H9 (cell line): ENCODE measurements at regions not wholly inside any gene's neighbourhood (a gene's known extent, or its start where the extent isn't known, plus 50 kb on each side); places are given as distances from the start of the nearest gene placed in this dataset.

ENCODE experiments used
- DNase-seq: peaks from one replicate; pipeline ENCODE4 v3.0.0-alpha.2; 2017
- H2AFZ ChIP-seq: one replicate; pipeline ENCODE4 v1.6.1; 2013; ENCODE audit warnings: mild to moderate bottlenecking, low read length, control low read depth, moderate library complexity
- H2AK5ac ChIP-seq: 2 replicates; pipeline ENCODE4 v1.6.1; 2013; ENCODE audit warnings: low read length, control low read depth, mixed read lengths; ENCODE audit not compliant: insufficient read length
- H2BK120ac ChIP-seq: one replicate; pipeline ENCODE4 v1.6.1; 2013; ENCODE audit warnings: low read depth, mild to moderate bottlenecking, low read length, control low read depth, inconsistent platforms; ENCODE audit not compliant: poor library complexity, severe bottlenecking
- H2BK12ac ChIP-seq: 2 replicates; pipeline ENCODE4 v1.6.1; 2013; ENCODE audit warnings: low read length, control low read depth, mixed read lengths, low read depth; ENCODE audit not compliant: insufficient read length
- H2BK15ac ChIP-seq: 2 replicates; pipeline ENCODE4 v1.6.1; 2013; ENCODE audit warnings: low read depth, low read length, control low read depth
- H2BK20ac ChIP-seq: one replicate; pipeline ENCODE4 v1.6.1; 2013; ENCODE audit warnings: low read depth, mild to moderate bottlenecking, low read length, control low read depth, inconsistent platforms; ENCODE audit not compliant: poor library complexity, severe bottlenecking
- H2BK5ac ChIP-seq: 2 replicates; pipeline ENCODE4 v1.6.1; 2013; ENCODE audit warnings: low read length, control low read depth, mixed read lengths; ENCODE audit not compliant: insufficient read length
- H3K14ac ChIP-seq: 2 replicates; pipeline ENCODE4 v1.6.1; 2013; ENCODE audit warnings: low read length, control low read depth; ENCODE audit not compliant: insufficient read depth
- H3K18ac ChIP-seq: 2 replicates; pipeline ENCODE4 v1.6.1; 2013; ENCODE audit warnings: low read depth, mild to moderate bottlenecking, mixed read lengths, low read length, control low read depth; ENCODE audit not compliant: insufficient read length
- H3K23ac ChIP-seq: 2 replicates; pipeline ENCODE4 v1.6.1; 2013; ENCODE audit warnings: low read length, control low read depth, mixed read lengths, low read depth; ENCODE audit not compliant: insufficient read length
- H3K23me2 ChIP-seq: 2 replicates; pipeline ENCODE4 v1.6.1; 2013; ENCODE audit warnings: low read depth, mild to moderate bottlenecking, mixed read lengths, low read length, control low read depth; ENCODE audit not compliant: insufficient read length, poor library complexity, severe bottlenecking
- H3K27ac ChIP-seq: 2 replicates; pipeline ENCODE4 v1.5.1; 2013; ENCODE audit warnings: low read length, control low read depth, mixed read lengths, low read depth; ENCODE audit not compliant: insufficient read length
- H3K27me3 ChIP-seq: 2 replicates; pipeline ENCODE4 v1.6.1; 2013; ENCODE audit warnings: low read length, control low read depth, inconsistent platforms; ENCODE audit not compliant: insufficient read depth
- H3K4ac ChIP-seq: 2 replicates; pipeline ENCODE4 v1.6.1; 2013; ENCODE audit warnings: low read depth, mild to moderate bottlenecking, control low read depth, inconsistent platforms, low read length, moderate library complexity
- H3K4me1 ChIP-seq: 2 replicates; pipeline ENCODE4 v1.6.1; 2013; ENCODE audit warnings: low read length, control low read depth, inconsistent platforms; ENCODE audit not compliant: insufficient read depth
- H3K4me2 ChIP-seq: 2 replicates; pipeline ENCODE4 v1.6.1; 2013; ENCODE audit warnings: low read length, control low read depth, mixed read lengths; ENCODE audit not compliant: insufficient read length, insufficient read depth
- H3K56ac ChIP-seq: 2 replicates; pipeline ENCODE4 v1.6.1; 2013; ENCODE audit warnings: low read depth, mild to moderate bottlenecking, mixed read lengths, low read length, control low read depth; ENCODE audit not compliant: insufficient read length
- H3K79me1 ChIP-seq: 2 replicates; pipeline ENCODE4 v1.6.1; 2013; ENCODE audit warnings: low read depth, mild to moderate bottlenecking, moderate library complexity, low read length, control low read depth, inconsistent platforms; ENCODE audit not compliant: insufficient read depth, poor library complexity, severe bottlenecking
- H3K79me2 ChIP-seq: 2 replicates; pipeline ENCODE4 v1.6.1; 2013; ENCODE audit warnings: low read length, control low read depth, inconsistent platforms; ENCODE audit not compliant: insufficient read depth
- H3K9ac ChIP-seq: 2 replicates; pipeline ENCODE4 v1.6.1; 2013; ENCODE audit warnings: low read length, control low read depth, mixed read lengths; ENCODE audit not compliant: insufficient read length; ENCODE audit errors: extremely low read depth
- H3K9me3 ChIP-seq: one replicate; pipeline ENCODE4 v1.6.1; 2013; ENCODE audit warnings: low read depth, low read length, inconsistent platforms; ENCODE audit not compliant: control insufficient read depth
- H3T11ph ChIP-seq: one replicate; pipeline ENCODE4 v1.6.1; 2013; ENCODE audit warnings: mild to moderate bottlenecking, low read length, control low read depth, inconsistent platforms
- H4K20me1 ChIP-seq: one replicate; pipeline ENCODE4 v1.6.1; 2013; ENCODE audit not compliant: control insufficient read depth, insufficient read length, insufficient read depth
- H4K5ac ChIP-seq: 2 replicates; pipeline ENCODE4 v1.6.1; 2013; ENCODE audit warnings: low read depth, mild to moderate bottlenecking, mixed read lengths, low read length, control low read depth; ENCODE audit not compliant: insufficient read length
- H4K8ac ChIP-seq: replicated peaks from 2 replicates; pipeline ENCODE4 v1.6.1; 2013; ENCODE audit warnings: low read length, control low read depth, mixed read lengths, low read depth; ENCODE audit not compliant: insufficient read length
- H4K91ac ChIP-seq: 2 replicates; pipeline ENCODE4 v1.6.1; 2013; ENCODE audit warnings: low read depth, mild to moderate bottlenecking, moderate library complexity, mixed read lengths, low read length, control low read depth; ENCODE audit not compliant: insufficient read length
- H3K27ac Mint-ChIP-seq, 3 experiments: 2 replicates in 2 of 3; 3 replicates in 1 of 3; pipeline ENCODE4 v1.8.0; 2020 to 2021; ENCODE audit warnings: mixed read lengths in 3 of 3, mild to moderate bottlenecking in 1 of 3, moderate library complexity in 1 of 3
- H3K27me3 Mint-ChIP-seq: 2 replicates; pipeline ENCODE4 v1.8.0; 2021; ENCODE audit warnings: low read depth, mild to moderate bottlenecking, moderate library complexity, mixed read lengths
- H3K36me3 Mint-ChIP-seq, 3 experiments: 2 replicates in 2 of 3; 3 replicates in 1 of 3; pipeline ENCODE4 v1.8.0; 2020 to 2021; ENCODE audit warnings: low read depth in 3 of 3, mixed read lengths in 3 of 3; ENCODE audit not compliant: insufficient read depth in 1 of 3
- H3K4me1 Mint-ChIP-seq, 2 experiments: 2 replicates each; pipeline ENCODE4 v1.8.0; 2020; ENCODE audit warnings: mixed read lengths in 2 of 2
- H3K4me3 Mint-ChIP-seq, 2 experiments: 2 replicates in 1 of 2; 3 replicates in 1 of 2; pipeline ENCODE4 v1.8.0; 2020 to 2021; ENCODE audit warnings: mild to moderate bottlenecking in 2 of 2, mixed read lengths in 2 of 2, moderate library complexity in 1 of 2
- H3K9me3 Mint-ChIP-seq, 2 experiments: 2 replicates in 1 of 2; 3 replicates in 1 of 2; pipeline ENCODE4 v1.8.0; 2020; ENCODE audit warnings: mild to moderate bottlenecking in 2 of 2, mixed read lengths in 2 of 2, moderate library complexity in 1 of 2
- WGBS: extraction: QIAGEN DNeasy Blood & Tissue Kit; methylation state at CpG from one replicate; pipeline ENCODE4 v1.1.7; 2013; ENCODE audit warnings: missing lambda C conversion rate, low lambda C conversion rate, mixed read lengths; ENCODE audit not compliant: insufficient read length; ENCODE audit errors: extremely low coverage; 5-methylcytosine and 5-hydroxymethylcytosine counted together
- TF ChIP-seq, protein P1 (sequence below): fragments of 200-600 bp; sonication (generic); conservative IDR thresholded peaks from 3 replicates; pipeline ENCODE4 v1.8.0; 2021; ENCODE audit warnings: antibody characterized with exemption, mild to moderate bottlenecking

- no peak overlapping the region for H3K9ac ChIP-seq
- Mint-ChIP-seq H3K4me1 (peaks cover 7 to 8% of the 10 kb centered on the region in 2 experiments), H3K4me3 (no peak overlapping the region), H3K27me3 (no peaks in the 10 kb centered on the region; the same call in 1 of the 2 replicates), H3K36me3 (no peaks in the 10 kb centered on the region), H3K27ac (no peak overlapping the region), H3K9me3 (peaks cover 0 to 3% of the 10 kb centered on the region in 2 experiments; a peak in 3 of 5 replicates)
- H3K27ac ChIP-seq, result no peak overlapping the region
- H3K4me1 ChIP-seq, result 0 out of 2 replicates have a peak, but pooled peaks cover 1% of the 10 kb centered on the region
- no peak overlapping the region for H2BK5ac ChIP-seq
- H3K4ac ChIP-seq, result no peak overlapping the region
- H3T11ph ChIP-seq, result no peak overlapping the region
- H2BK120ac ChIP-seq, result no peak overlapping the region
- no peak overlapping the region for H2BK20ac ChIP-seq
- H3K23me2 ChIP-seq, result no peaks in the 10 kb centered on the region
- no peak overlapping the region for H2BK15ac ChIP-seq
- TF ChIP-seq, protein P1, sequence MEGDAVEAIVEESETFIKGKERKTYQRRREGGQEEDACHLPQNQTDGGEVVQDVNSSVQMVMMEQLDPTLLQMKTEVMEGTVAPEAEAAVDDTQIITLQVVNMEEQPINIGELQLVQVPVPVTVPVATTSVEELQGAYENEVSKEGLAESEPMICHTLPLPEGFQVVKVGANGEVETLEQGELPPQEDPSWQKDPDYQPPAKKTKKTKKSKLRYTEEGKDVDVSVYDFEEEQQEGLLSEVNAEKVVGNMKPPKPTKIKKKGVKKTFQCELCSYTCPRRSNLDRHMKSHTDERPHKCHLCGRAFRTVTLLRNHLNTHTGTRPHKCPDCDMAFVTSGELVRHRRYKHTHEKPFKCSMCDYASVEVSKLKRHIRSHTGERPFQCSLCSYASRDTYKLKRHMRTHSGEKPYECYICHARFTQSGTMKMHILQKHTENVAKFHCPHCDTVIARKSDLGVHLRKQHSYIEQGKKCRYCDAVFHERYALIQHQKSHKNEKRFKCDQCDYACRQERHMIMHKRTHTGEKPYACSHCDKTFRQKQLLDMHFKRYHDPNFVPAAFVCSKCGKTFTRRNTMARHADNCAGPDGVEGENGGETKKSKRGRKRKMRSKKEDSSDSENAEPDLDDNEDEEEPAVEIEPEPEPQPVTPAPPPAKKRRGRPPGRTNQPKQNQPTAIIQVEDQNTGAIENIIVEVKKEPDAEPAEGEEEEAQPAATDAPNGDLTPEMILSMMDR, result no peak
- H3K79me2 ChIP-seq, result no peaks in the 10 kb centered on the region
- no peaks in the 10 kb centered on the region for H3K9me3 ChIP-seq
- H2AK5ac ChIP-seq, result no peak overlapping the region
- no peak for DNase-seq
- H3K79me1 ChIP-seq, result no peaks in the 10 kb centered on the region
- no peak overlapping the region for H4K5ac ChIP-seq
- H4K8ac ChIP-seq, result no peak overlapping the region
- H3K14ac ChIP-seq, result no peak overlapping the region
- H4K20me1 ChIP-seq, result no peaks in the 10 kb centered on the region
- H3K27me3 ChIP-seq, result no peaks in the 10 kb centered on the region
- no peak overlapping the region for H3K18ac ChIP-seq
- no peak overlapping the region for H2AFZ ChIP-seq
- H3K4me2 ChIP-seq, result no peak overlapping the region
- no CpG with 5 or more reads among the region's 4 CpGs for WGBS
- H4K91ac ChIP-seq, result no peak overlapping the region
- no peak overlapping the region for H3K56ac ChIP-seq
- no peak overlapping the region for H2BK12ac ChIP-seq
- H3K23ac ChIP-seq, result no peak overlapping the region
These were observed 168.3 kb downstream of the DAD1 start for GRCh38 chr14:22420598-22421186.
